Natural killer cell (primary cell): ENCODE measurements at regions not wholly inside any gene's neighbourhood (a gene's known extent, or its start where the extent isn't known, plus 50 kb on each side); places are given as distances from the start of the nearest gene placed in this dataset.

Source experiments
- ATAC-seq, 3 donors: fragments of 150-1000 bp in 2 of 3; fragments of 200-7000 bp in 1 of 3; cut with Tn5 transposase; 1 replicate in 1 of 3; 2 replicates in 2 of 3; pipeline ENCODE4 v1.10.0; 2021; ENCODE audit warnings: mild to moderate bottlenecking in 2 of 3, moderate library complexity in 2 of 3
- DNase-seq, 2 donors: peaks; one replicate each; pipeline versions ENCODE4 v3.0.0 to v3.0.0-alpha.2; 2013 to 2021; ENCODE audit warnings: mixed read lengths in 1 of 2
- H3K27ac ChIP-seq: one replicate; pipeline ENCODE4 v1.5.1; 2013; ENCODE audit warnings: mild to moderate bottlenecking, low read length
- H3K27me3 ChIP-seq: one replicate; pipeline ENCODE4 v1.6.1; 2013; ENCODE audit warnings: low read length; ENCODE audit not compliant: control insufficient read depth, insufficient read depth
- H3K36me3 ChIP-seq: one replicate; pipeline ENCODE4 v1.6.1; 2013; ENCODE audit warnings: low read length; ENCODE audit not compliant: control insufficient read depth, insufficient read depth
- H3K4me1 ChIP-seq: one replicate; pipeline ENCODE4 v1.6.1; 2013; ENCODE audit warnings: low read length; ENCODE audit not compliant: control insufficient read depth, insufficient read depth
- H3K4me3 ChIP-seq: one replicate; pipeline ENCODE4 v1.5.1; 2013; ENCODE audit warnings: low read length
- H3K9me3 ChIP-seq: one replicate; pipeline ENCODE4 v1.6.1; 2013; ENCODE audit warnings: low read length; ENCODE audit not compliant: control insufficient read depth, insufficient read depth
- H3K27ac Mint-ChIP-seq, 2 donors: one replicate each; pipeline ENCODE4 v1.8.0; 2022; ENCODE audit warnings: mild to moderate bottlenecking in 2 of 2, mixed read lengths in 2 of 2, moderate library complexity in 1 of 2
- H3K27me3 Mint-ChIP-seq, 2 donors: one replicate each; pipeline ENCODE4 v1.8.0; 2022; ENCODE audit warnings: low read depth in 2 of 2, mixed read lengths in 2 of 2
- H3K36me3 Mint-ChIP-seq: one replicate; pipeline ENCODE4 v1.8.0; 2022; ENCODE audit warnings: mixed read lengths
- H3K4me1 Mint-ChIP-seq, 2 donors: one replicate each; pipeline ENCODE4 v1.8.0; 2022; ENCODE audit warnings: mixed read lengths in 2 of 2
- H3K4me3 Mint-ChIP-seq: one replicate; pipeline ENCODE4 v1.8.0; 2022; ENCODE audit warnings: mild to moderate bottlenecking, moderate library complexity, mixed read lengths
- H3K9me3 Mint-ChIP-seq, 2 donors: one replicate each; pipeline ENCODE4 v1.8.0; 2022; ENCODE audit warnings: mixed read lengths in 2 of 2
- WGBS: methylation state at CpG from one replicate; pipeline ENCODE4 v1.1.7; 2013; ENCODE audit warnings: missing lambda C conversion rate; ENCODE audit not compliant: insufficient coverage; 5-methylcytosine and 5-hydroxymethylcytosine counted together
- intact Hi-C: fragments of 100-400 bp; cut with micrococcal nuclease; formaldehyde crosslinking; loops from one replicate; pipeline ENCODE4 v1.14.2; 2022
- TF ChIP-seq, protein P1 (sequence below): fragments of 200-600 bp; IDR thresholded peaks from one replicate; pipeline ENCODE4 v1.8.0; 2022; ENCODE audit warnings: antibody characterized with exemption

DNA sequence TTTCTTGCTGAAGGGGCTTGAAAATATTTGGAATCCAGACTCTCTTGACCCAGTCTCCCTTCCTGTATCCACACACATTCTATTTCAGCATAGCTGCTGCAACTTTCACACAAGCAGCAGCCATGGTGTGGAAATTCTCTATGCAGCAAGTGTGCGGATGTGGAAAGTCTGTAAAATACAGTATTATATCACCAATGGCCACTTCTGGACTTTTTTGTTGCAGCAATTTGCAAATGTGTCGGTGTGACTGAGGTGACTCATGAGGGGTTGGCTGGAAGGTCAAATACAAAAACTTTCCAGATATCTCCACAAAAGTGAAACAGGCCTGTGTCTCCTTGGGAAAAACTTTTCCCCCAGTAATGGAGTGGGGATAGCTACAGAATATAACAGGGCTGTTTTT is 299.3 kb upstream of the GYPC start:
- H3K27me3 ChIP-seq, result no peaks in the 10 kb centered on the region
- TF ChIP-seq, protein P1, sequence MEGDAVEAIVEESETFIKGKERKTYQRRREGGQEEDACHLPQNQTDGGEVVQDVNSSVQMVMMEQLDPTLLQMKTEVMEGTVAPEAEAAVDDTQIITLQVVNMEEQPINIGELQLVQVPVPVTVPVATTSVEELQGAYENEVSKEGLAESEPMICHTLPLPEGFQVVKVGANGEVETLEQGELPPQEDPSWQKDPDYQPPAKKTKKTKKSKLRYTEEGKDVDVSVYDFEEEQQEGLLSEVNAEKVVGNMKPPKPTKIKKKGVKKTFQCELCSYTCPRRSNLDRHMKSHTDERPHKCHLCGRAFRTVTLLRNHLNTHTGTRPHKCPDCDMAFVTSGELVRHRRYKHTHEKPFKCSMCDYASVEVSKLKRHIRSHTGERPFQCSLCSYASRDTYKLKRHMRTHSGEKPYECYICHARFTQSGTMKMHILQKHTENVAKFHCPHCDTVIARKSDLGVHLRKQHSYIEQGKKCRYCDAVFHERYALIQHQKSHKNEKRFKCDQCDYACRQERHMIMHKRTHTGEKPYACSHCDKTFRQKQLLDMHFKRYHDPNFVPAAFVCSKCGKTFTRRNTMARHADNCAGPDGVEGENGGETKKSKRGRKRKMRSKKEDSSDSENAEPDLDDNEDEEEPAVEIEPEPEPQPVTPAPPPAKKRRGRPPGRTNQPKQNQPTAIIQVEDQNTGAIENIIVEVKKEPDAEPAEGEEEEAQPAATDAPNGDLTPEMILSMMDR, result no peak
- H3K36me3 ChIP-seq, result no peaks in the 10 kb centered on the region
- no peaks in the 10 kb centered on the region for H3K9me3 ChIP-seq
- no peak overlapping the region for H3K27ac ChIP-seq
- ATAC-seq (no peak), DNase-seq (no peak)
- Mint-ChIP-seq H3K27me3 (peaks cover 0 to 3% of the 10 kb centered on the region in 2 donors), H3K9me3 (peaks cover 0 to 3% of the 10 kb centered on the region in 2 donors), H3K27ac (no peak overlapping the region), H3K4me1 (no peaks in the 10 kb centered on the region), H3K36me3 (no peaks in the 10 kb centered on the region), H3K4me3 (no peak overlapping the region)
- no peaks in the 10 kb centered on the region for H3K4me1 ChIP-seq
- no peak overlapping the region for H3K4me3 ChIP-seq
- 100% methylated on average over 1 of the region's 2 CpGs for WGBS
- intact Hi-C loops, result no loop called here

DNA sequence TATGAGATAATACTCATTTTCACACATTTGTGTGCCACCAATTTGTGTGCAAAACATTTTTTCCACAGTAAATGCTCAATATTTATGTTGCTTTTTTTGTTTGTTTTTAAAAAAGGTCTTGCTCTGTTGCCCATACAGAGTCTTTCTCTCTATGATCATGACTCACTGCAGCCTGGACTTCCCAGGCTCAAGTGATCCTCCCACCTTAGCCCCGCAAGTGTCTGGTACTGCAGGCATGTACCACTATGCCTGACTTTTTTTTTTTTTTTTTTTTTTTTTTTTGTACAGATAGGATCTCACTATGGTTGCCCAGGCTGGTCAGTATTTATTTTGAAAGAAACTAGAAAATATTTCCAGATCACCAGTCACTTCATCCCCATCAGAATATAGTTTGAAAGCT is 297.8 kb upstream of the GYPC start:
- no peak overlapping the region for H3K27ac ChIP-seq
- no peaks in the 10 kb centered on the region for H3K36me3 ChIP-seq
- no peaks in the 10 kb centered on the region for H3K4me1 Mint-ChIP-seq
- WGBS, result no CpG with 5 or more reads among the region's 1 CpG
- DNase-seq (no peak), ATAC-seq (no peak)
- H3K4me3 Mint-ChIP-seq, result no peak overlapping the region
- peaks cover 0 to 7% of the 10 kb centered on the region in 2 donors for H3K27me3 Mint-ChIP-seq
- no peaks in the 10 kb centered on the region for H3K9me3 ChIP-seq
- intact Hi-C loops, result no loop called here
- H3K27ac Mint-ChIP-seq, result no peak overlapping the region
- no peaks in the 10 kb centered on the region for H3K36me3 Mint-ChIP-seq
- no peaks in the 10 kb centered on the region for H3K27me3 ChIP-seq
- TF ChIP-seq, protein P1, result no peak
- no peaks in the 10 kb centered on the region for H3K4me1 ChIP-seq
- H3K4me3 ChIP-seq, result no peak overlapping the region
- peaks cover 0 to 3% of the 10 kb centered on the region in 2 donors for H3K9me3 Mint-ChIP-seq

DNA sequence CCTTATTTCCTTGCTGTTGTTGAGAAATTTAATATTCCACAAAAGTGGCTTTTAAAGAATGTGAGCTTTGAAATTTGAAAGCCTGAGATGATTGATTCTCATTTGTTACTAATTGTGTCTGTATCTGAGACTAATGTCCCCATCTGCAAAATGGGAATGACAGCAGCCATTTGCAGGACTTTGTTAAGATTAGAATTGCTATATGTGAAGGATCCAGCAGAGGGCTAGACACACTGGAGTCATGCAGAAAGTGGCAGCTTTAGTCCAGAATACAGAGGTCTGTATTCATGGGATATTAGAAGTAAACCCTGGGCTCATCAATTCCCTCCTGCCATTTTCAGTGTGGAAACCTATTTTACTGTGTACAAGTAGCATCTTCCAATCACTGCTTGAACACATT is 296.5 kb upstream of the GYPC start:
- Histone ChIP-seq H3K27ac (no peak overlapping the region), H3K36me3 (no peaks in the 10 kb centered on the region), H3K27me3 (no peaks in the 10 kb centered on the region), H3K4me1 (no peaks in the 10 kb centered on the region), H3K9me3 (no peaks in the 10 kb centered on the region), H3K4me3 (no peak overlapping the region)
- Mint-ChIP-seq H3K4me3 (no peak overlapping the region), H3K27ac (no peak overlapping the region), H3K27me3 (peaks cover 0 to 7% of the 10 kb centered on the region in 2 donors), H3K36me3 (no peaks in the 10 kb centered on the region), H3K9me3 (peaks cover 0 to 3% of the 10 kb centered on the region in 2 donors), H3K4me1 (no peaks in the 10 kb centered on the region)
- intact Hi-C loops, result no loop called here
- DNase-seq (peak in 1 of 2 donors; percentile 37), ATAC-seq (peak in 1 of 3 donors; percentile 39)
- TF ChIP-seq, protein P1, result no peak

DNA sequence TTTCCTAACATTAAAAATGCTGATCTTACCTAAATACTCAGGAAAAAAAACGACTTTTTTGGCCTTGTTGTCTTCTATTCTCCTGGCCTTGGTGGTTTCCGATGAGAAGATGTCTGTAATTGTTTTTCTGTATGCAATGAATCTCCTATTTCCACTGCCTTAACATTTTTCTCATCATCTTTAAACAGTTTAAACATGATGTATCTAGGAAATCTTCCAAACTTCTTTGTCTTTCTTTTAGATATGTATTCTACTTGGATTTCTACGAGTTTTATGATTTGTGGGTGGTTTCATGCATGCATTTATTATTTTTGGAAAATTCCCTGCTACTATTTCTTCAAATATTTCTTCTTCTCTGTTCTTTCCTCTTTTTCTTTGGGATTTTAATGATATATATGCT is 288.6 kb upstream of the GYPC start:
- no peak overlapping the region for H3K27ac ChIP-seq
- H3K27me3 ChIP-seq, result no peaks in the 10 kb centered on the region
- no peak for ATAC-seq
- DNase-seq, result no peak
- TF ChIP-seq, protein P1, result no peak
- intact Hi-C loops, result no loop called here
- no peak overlapping the region for H3K27ac Mint-ChIP-seq
- H3K4me1 Mint-ChIP-seq, result no peaks in the 10 kb centered on the region
- no peaks in the 10 kb centered on the region for H3K4me1 ChIP-seq
- H3K36me3 Mint-ChIP-seq, result no peaks in the 10 kb centered on the region
- H3K27me3 Mint-ChIP-seq, result peaks cover 0 to 6% of the 10 kb centered on the region in 2 donors
- no CpG with 5 or more reads among the region's 3 CpGs for WGBS
- no peak overlapping the region for H3K4me3 Mint-ChIP-seq
- no peaks in the 10 kb centered on the region for H3K9me3 ChIP-seq
- no peak overlapping the region for H3K4me3 ChIP-seq
- no peaks in the 10 kb centered on the region for H3K36me3 ChIP-seq
- peaks cover 0 to 3% of the 10 kb centered on the region in 2 donors for H3K9me3 Mint-ChIP-seq
